RWPE2 (cell line): ENCODE measurements at regions not wholly inside any gene's neighbourhood (a gene's known extent, or its start where the extent isn't known, plus 50 kb on each side); places are given as distances from the start of the nearest gene placed in this dataset.

Source experiments
- ATAC-seq: fragments of 200-7000 bp; cut with Tn5 transposase; 3 replicates; pipeline ENCODE4 v1.9.1; 2021; ENCODE audit warnings: low read depth
- DNase-seq: peaks from one replicate; pipeline ENCODE4 v3.0.0-alpha.2; 2020; ENCODE audit warnings: low spot score
- H3K27ac ChIP-seq: fragments of 450-650 bp; 2 replicates; pipeline ENCODE4 v1.5.1; 2017; ENCODE audit warnings: mild to moderate bottlenecking; ENCODE audit not compliant: poor library complexity, severe bottlenecking
- H3K27me3 ChIP-seq: fragments of 250-450 bp; sonication (Bioruptor Pico); 2 replicates; pipeline ENCODE4 v1.5.1; 2021; ENCODE audit warnings: mild to moderate bottlenecking, moderate library complexity; ENCODE audit not compliant: insufficient read depth, poor library complexity, severe bottlenecking
- H3K36me3 ChIP-seq: fragments of 250-450 bp; sonication (Bioruptor Pico); 2 replicates; pipeline ENCODE4 v1.5.1; 2020; ENCODE audit warnings: low read depth, mild to moderate bottlenecking, moderate library complexity
- H3K4me1 ChIP-seq: fragments of 250-450 bp; sonication (Bioruptor Pico); 2 replicates; pipeline ENCODE4 v1.5.1; 2021; ENCODE audit warnings: mild to moderate bottlenecking, moderate library complexity; ENCODE audit not compliant: insufficient read depth, poor library complexity, severe bottlenecking
- H3K4me3 ChIP-seq: fragments of 250-450 bp; sonication (Bioruptor Pico); 2 replicates; pipeline ENCODE4 v1.5.1; 2021; ENCODE audit warnings: mild to moderate bottlenecking, moderate library complexity; ENCODE audit not compliant: severe bottlenecking
- H3K9me3 ChIP-seq: fragments of 250-450 bp; sonication (Bioruptor Pico); 2 replicates; pipeline ENCODE4 v1.5.1; 2021; ENCODE audit warnings: mild to moderate bottlenecking, moderate library complexity; ENCODE audit not compliant: severe bottlenecking
- TF ChIP-seq, protein P1 (sequence below): fragments of 450-650 bp; IDR thresholded peaks from one replicate; pipeline ENCODE4 v1.5.1; 2017; ENCODE audit warnings: mild to moderate bottlenecking, moderate library complexity; ENCODE audit not compliant: poor library complexity, severe bottlenecking

DNA sequence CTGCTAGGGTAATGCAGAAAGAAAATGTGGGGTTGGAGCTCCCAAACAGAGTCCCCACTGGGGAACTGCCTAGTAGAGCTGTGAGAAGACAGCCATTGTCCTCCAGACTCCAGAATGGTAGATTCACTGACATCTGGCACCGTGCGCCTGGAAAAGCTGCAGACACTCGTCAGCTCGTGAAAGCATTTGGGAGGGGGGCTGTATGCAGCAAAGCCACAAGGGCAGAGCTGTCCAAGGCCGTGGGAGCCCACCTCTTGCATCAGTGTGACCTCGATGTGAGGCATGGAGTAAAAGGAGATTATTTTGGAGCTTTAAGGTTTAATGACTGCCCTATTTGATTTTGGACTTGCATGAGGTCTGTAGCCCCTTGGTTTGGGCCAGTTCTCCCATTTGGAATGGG is 242.9 kb downstream of the VGLL3 start:
- DNase-seq (no peak), ATAC-seq (no peak)
- Histone ChIP-seq H3K36me3 (no peaks in the 10 kb centered on the region), H3K27me3 (no peaks in the 10 kb centered on the region), H3K27ac (no peak overlapping the region), H3K4me1 (no peaks in the 10 kb centered on the region), H3K9me3 (no peaks in the 10 kb centered on the region), H3K4me3 (no peak overlapping the region)
- TF ChIP-seq, protein P1, sequence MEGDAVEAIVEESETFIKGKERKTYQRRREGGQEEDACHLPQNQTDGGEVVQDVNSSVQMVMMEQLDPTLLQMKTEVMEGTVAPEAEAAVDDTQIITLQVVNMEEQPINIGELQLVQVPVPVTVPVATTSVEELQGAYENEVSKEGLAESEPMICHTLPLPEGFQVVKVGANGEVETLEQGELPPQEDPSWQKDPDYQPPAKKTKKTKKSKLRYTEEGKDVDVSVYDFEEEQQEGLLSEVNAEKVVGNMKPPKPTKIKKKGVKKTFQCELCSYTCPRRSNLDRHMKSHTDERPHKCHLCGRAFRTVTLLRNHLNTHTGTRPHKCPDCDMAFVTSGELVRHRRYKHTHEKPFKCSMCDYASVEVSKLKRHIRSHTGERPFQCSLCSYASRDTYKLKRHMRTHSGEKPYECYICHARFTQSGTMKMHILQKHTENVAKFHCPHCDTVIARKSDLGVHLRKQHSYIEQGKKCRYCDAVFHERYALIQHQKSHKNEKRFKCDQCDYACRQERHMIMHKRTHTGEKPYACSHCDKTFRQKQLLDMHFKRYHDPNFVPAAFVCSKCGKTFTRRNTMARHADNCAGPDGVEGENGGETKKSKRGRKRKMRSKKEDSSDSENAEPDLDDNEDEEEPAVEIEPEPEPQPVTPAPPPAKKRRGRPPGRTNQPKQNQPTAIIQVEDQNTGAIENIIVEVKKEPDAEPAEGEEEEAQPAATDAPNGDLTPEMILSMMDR, result no peak

DNA sequence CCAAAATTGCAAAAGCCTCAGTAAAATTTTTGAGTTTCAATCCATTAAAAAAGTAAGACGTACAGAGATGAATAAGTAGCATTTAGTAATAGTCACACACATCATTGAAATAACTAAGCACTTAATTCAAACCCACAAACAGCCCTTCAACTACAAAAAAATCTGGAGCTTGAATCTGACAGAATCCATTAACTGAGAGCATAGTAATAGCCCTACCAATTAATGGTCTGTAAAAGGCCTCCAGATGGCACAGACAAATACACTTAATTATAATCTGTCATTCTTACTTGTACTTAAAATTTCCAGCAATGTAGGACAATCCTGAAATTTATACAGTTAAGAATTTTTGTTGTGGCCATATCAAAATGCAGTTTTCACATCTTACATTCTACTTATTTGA is 246.9 kb downstream of the VGLL3 start:
- no peaks in the 10 kb centered on the region for H3K4me1 ChIP-seq
- no peak for DNase-seq
- no peak for ATAC-seq
- no peak overlapping the region for H3K27ac ChIP-seq
- H3K27me3 ChIP-seq, result no peaks in the 10 kb centered on the region
- no peak overlapping the region for H3K4me3 ChIP-seq
- no peaks in the 10 kb centered on the region for H3K9me3 ChIP-seq
- TF ChIP-seq, protein P1, result no peak
- H3K36me3 ChIP-seq, result no peaks in the 10 kb centered on the region

DNA sequence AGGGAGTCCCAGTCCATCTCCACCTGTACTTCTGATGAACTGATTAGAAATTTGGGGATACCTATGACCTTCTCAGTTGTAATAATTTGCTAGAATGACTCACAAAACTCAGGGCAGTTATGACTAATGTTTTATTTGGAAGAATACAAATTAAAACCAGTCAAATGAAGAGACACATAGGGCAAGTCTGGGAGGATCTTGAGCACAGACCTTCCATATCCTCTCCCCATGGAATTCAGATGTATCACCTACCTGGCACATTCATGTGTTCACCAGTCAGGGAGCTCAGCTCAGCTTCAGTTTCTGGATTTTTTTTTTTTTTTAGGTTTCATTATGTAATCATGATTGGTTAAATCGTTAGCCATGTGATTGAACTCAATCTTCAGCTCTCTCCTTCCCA is 247.7 kb downstream of the VGLL3 start:
- Histone ChIP-seq H3K36me3 (no peaks in the 10 kb centered on the region), H3K4me3 (no peak overlapping the region)
- TF ChIP-seq, protein P1, result no peak

DNA sequence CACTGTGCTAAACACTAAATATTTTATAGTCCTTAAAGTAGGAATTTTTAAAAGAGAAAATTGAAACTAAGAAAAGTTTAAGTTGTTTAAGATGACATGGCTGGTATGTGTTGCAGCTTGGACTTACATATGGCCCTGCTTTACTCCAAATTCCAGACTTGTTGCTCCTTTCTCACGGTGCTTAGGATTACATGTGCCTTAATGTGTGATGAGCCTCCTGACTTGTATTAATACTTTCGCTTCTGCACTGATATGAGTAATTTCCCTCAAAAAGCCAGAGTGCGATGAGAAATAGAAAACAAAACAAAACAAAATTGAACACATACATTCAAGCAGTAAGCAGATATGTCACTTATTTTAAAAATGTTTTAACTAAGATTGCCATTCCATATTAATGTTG is 250.2 kb downstream of the VGLL3 start:
- TF ChIP-seq, protein P1, result no peak
- no peaks in the 10 kb centered on the region for H3K27me3 ChIP-seq
- no peak for ATAC-seq
- no peaks in the 10 kb centered on the region for H3K4me1 ChIP-seq
- H3K36me3 ChIP-seq, result no peaks in the 10 kb centered on the region
- H3K27ac ChIP-seq, result no peak overlapping the region
- no peak for DNase-seq
- H3K4me3 ChIP-seq, result no peak overlapping the region
- no peaks in the 10 kb centered on the region for H3K9me3 ChIP-seq

More for the DNA sequence above, 247.7 kb downstream of the VGLL3 start:
- H3K27ac ChIP-seq, result no peak overlapping the region
- H3K9me3 ChIP-seq, result no peaks in the 10 kb centered on the region
- H3K4me1 ChIP-seq, result no peaks in the 10 kb centered on the region
- no peaks in the 10 kb centered on the region for H3K27me3 ChIP-seq
- ATAC-seq (no peak; the same call in 2 of the 3 replicates), DNase-seq (no peak)

DNA sequence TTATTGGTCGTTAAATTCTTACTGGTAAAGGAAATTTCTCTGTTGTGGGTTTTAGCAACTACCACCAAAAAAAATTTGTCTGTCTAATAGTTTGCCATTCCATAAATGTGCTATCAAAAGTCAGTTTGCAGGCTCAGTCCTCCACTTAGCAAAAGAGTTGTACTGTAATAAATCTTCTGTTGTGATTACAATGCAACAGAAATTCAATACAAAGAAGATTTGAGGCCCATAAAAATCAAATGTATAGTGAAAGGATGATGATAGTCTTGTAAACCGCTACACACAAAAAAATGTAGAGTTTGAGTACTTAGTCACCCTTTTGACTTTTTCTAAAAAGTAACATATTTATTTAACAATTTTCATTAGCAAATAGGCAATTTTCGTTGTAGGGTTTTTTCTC is 251.7 kb downstream of the VGLL3 start:
- TF ChIP-seq, protein P1, result no peak
- no peaks in the 10 kb centered on the region for H3K9me3 ChIP-seq

More for the DNA sequence above, 251.7 kb downstream of the VGLL3 start:
- DNase-seq (no peak), ATAC-seq (no peak)
- Histone ChIP-seq H3K4me3 (no peak overlapping the region), H3K4me1 (no peaks in the 10 kb centered on the region), H3K36me3 (no peaks in the 10 kb centered on the region), H3K27me3 (no peaks in the 10 kb centered on the region), H3K27ac (no peak overlapping the region)
